ENCODE measurements at regions not wholly inside any gene's neighbourhood (a gene's known extent, or its start where the extent isn't known, plus 50 kb on each side); places are given as distances from the start of the nearest gene placed in this dataset.

DNA sequence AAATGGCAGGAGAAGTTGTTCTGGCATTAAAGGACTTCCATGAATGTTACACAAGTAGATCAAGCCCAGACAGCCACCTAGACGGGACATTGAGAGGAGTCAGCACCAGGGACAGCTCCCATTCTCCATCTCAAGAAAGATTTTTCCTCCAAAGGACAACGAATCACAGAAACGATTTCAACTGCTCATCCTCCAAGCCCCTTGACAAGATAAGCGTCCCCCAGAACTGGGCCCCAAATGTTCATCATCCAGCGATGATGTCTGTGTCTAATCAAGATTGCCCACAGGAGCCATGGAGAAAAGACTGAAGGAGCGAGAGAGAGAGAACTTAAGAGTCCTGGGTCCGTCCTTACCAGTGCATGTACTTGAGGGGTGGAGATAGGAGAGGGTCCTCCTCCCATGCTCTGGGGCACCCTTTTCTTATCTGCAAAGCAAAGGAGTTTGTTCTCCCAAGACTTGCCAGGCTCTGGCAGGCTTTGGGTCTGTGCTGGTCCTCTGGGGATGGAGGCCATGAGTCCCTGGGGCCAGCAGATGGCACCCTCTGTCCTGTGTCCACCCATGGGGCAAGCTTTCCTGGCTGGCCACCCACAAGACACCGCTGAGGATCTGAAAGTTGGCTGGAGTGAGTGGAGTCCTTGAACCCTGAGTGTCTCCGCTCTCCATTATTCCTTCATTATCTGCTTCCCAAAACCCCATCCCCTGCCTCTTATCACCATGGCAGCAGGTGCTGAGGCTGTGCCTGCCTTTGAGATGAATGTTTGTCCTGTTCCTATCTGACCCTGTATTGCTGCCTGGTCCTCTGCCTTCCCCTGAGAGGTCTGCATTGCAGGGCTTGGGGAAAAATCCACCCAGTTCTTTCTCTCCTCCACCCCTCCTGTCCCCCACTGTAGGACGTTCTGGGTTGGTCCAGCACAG is 164.6 kb downstream of the ACTL8 start:
- TF ChIP-seq RAD21 (IDR thresholded peaks at IDR 0.05; ENCODE audit: low read depth) (peak; percentile 66), ELF1 (IDR thresholded peaks at IDR 0.05; ENCODE audit: borderline replicate concordance, low read depth) (no peak), JUND (IDR thresholded peaks at IDR 0.05) (no peak), ZNF274 (IDR thresholded peaks at IDR 0.05; ENCODE audit: low read depth, low read length) (no peak), EZH2phosphoT487 (IDR thresholded peaks at IDR 0.05; ENCODE audit: borderline replicate concordance) (no peak), TCF7L2 (IDR thresholded peaks at IDR 0.05; ENCODE audit: borderline replicate concordance, extremely low read depth, insufficient read depth, insufficient read length) (no peak), SRF (IDR thresholded peaks at IDR 0.05; ENCODE audit: low read depth) (no peak), FOSL1 (IDR thresholded peaks at IDR 0.05; ENCODE audit: low read depth) (no peak)
- TF ChIP-seq, protein P1, sequence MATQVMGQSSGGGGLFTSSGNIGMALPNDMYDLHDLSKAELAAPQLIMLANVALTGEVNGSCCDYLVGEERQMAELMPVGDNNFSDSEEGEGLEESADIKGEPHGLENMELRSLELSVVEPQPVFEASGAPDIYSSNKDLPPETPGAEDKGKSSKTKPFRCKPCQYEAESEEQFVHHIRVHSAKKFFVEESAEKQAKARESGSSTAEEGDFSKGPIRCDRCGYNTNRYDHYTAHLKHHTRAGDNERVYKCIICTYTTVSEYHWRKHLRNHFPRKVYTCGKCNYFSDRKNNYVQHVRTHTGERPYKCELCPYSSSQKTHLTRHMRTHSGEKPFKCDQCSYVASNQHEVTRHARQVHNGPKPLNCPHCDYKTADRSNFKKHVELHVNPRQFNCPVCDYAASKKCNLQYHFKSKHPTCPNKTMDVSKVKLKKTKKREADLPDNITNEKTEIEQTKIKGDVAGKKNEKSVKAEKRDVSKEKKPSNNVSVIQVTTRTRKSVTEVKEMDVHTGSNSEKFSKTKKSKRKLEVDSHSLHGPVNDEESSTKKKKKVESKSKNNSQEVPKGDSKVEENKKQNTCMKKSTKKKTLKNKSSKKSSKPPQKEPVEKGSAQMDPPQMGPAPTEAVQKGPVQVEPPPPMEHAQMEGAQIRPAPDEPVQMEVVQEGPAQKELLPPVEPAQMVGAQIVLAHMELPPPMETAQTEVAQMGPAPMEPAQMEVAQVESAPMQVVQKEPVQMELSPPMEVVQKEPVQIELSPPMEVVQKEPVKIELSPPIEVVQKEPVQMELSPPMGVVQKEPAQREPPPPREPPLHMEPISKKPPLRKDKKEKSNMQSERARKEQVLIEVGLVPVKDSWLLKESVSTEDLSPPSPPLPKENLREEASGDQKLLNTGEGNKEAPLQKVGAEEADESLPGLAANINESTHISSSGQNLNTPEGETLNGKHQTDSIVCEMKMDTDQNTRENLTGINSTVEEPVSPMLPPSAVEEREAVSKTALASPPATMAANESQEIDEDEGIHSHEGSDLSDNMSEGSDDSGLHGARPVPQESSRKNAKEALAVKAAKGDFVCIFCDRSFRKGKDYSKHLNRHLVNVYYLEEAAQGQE (IDR thresholded peaks at IDR 0.05; ENCODE audit: low read depth), result peak; percentile 91
- TF ChIP-seq, protein P2, sequence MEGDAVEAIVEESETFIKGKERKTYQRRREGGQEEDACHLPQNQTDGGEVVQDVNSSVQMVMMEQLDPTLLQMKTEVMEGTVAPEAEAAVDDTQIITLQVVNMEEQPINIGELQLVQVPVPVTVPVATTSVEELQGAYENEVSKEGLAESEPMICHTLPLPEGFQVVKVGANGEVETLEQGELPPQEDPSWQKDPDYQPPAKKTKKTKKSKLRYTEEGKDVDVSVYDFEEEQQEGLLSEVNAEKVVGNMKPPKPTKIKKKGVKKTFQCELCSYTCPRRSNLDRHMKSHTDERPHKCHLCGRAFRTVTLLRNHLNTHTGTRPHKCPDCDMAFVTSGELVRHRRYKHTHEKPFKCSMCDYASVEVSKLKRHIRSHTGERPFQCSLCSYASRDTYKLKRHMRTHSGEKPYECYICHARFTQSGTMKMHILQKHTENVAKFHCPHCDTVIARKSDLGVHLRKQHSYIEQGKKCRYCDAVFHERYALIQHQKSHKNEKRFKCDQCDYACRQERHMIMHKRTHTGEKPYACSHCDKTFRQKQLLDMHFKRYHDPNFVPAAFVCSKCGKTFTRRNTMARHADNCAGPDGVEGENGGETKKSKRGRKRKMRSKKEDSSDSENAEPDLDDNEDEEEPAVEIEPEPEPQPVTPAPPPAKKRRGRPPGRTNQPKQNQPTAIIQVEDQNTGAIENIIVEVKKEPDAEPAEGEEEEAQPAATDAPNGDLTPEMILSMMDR (IDR thresholded peaks at IDR 0.05 in 2 of 3, conservative IDR thresholded peaks at IDR 0.05 in 1 of 3; ENCODE audit: borderline replicate concordance in 1 of 3, insufficient read depth in 1 of 3, low read depth in 2 of 3, low read length in 2 of 3), result peak; percentile 41 to 66 (median 61); a peak in 5 of 6 replicates
- Histone ChIP-seq H3K9ac (ENCODE audit: low read length) (no peak overlapping the region), H3K27me3 (ENCODE audit: insufficient read depth, low read length) (peaks cover 55% of the 10 kb centered on the region), H3K9me2 (ENCODE audit: insufficient read depth) (no peaks in the 10 kb centered on the region), H3K4me2 (ENCODE audit: low read length) (no peak overlapping the region), H3K9me3 (ENCODE audit: control insufficient read depth in 1 of 2, insufficient read depth in 1 of 2, low read depth in 1 of 2, low read length in 2 of 2) (no peaks in the 10 kb centered on the region), H3K79me2 (ENCODE audit: insufficient read depth, low read length) (no peaks in the 10 kb centered on the region), H4K20me1 (ENCODE audit: insufficient read depth) (no peaks in the 10 kb centered on the region), H3K27ac (ENCODE audit: low read depth, low read length) (no peak overlapping the region), H3K36me3 (ENCODE audit: control insufficient read depth in 1 of 2, insufficient read depth in 2 of 2, low read length in 2 of 2) (no peaks in the 10 kb centered on the region), H3K4me3 (replicated peaks in 1 of 2; ENCODE audit: low read depth in 1 of 2, low read length in 2 of 2) (no peak overlapping the region), H3K4me1 (ENCODE audit: control insufficient read depth in 1 of 2, insufficient read depth in 2 of 2, low read length in 2 of 2) (no peaks in the 10 kb centered on the region), H2AFZ (ENCODE audit: low read depth, low read length, poor library complexity, severe bottlenecking) (no peak overlapping the region)
- POLR2A ChIA-PET, result no interaction called here
- CTCF ChIA-PET, result interaction anchor here (0.8 to 2.1 kb wide), 6 partner anchors 11 to 656 kb away, joined by 3 to 6 read pairs (median 4); no protein-coding TSS in a partner anchor
- ATAC-seq (peak; percentile 82), DNase-seq (ENCODE audit: low read depth, low spot score) (peak; percentile 19)
- intact Hi-C loops (cut with micrococcal nuclease), result loop anchor here (1.0 to 5.0 kb wide), 3 partner anchors 181 to 278 kb away; no protein-coding TSS in a partner anchor
- RAD21 ChIA-PET (ENCODE audit: low non-redundant PET in 1 of 2, low total read pairs in 2 of 2, uncharacterized antibody in 2 of 2, unreplicated experiment in 2 of 2), result interaction anchor here in 1 of 2 experiments (0.7 kb wide), 1 partner anchor 181 kb away, joined by 3 read pairs; no protein-coding TSS in a partner anchor
- no TSS peak for BruUV-seq (replicated peaks)

All from HCT116 (cell line).